Liver (tissue), 8 donors: ENCODE measurements at regions not wholly inside any gene's neighbourhood (a gene's known extent, or its start where the extent isn't known, plus 50 kb on each side); places are given as distances from the start of the nearest gene placed in this dataset.

Experiments
- DNase-seq: peaks from one replicate; pipeline ENCODE4 v3.0.0-alpha.2; 2017; ENCODE audit warnings: low spot score
- H3K27ac ChIP-seq, 2 donors: one replicate each; pipeline ENCODE4 v1.7.0; 2013; ENCODE audit warnings: inconsistent platforms in 2 of 2, low read length in 2 of 2, control low read depth in 1 of 2, low read depth in 1 of 2, mild to moderate bottlenecking in 1 of 2
- H3K27me3 ChIP-seq, 4 donors: one replicate each; pipeline versions ENCODE4 v1.6.1 to v1.7.0; 2013; ENCODE audit warnings: low read length in 3 of 4, inconsistent platforms in 1 of 4, mild to moderate bottlenecking in 1 of 4, moderate library complexity in 1 of 4; ENCODE audit not compliant: control insufficient read depth in 4 of 4, insufficient read depth in 4 of 4
- H3K36me3 ChIP-seq, 4 donors: one replicate each; pipeline versions ENCODE4 v1.6.1 to v1.7.0; 2013; ENCODE audit warnings: low read length in 3 of 4, mild to moderate bottlenecking in 3 of 4, low read depth in 1 of 4, moderate library complexity in 1 of 4; ENCODE audit not compliant: control insufficient read depth in 4 of 4, insufficient read depth in 3 of 4
- H3K4me1 ChIP-seq, 4 donors: one replicate each; pipeline versions ENCODE4 v1.6.1 to v1.7.0; 2013; ENCODE audit warnings: low read length in 3 of 4, mild to moderate bottlenecking in 3 of 4, moderate library complexity in 1 of 4; ENCODE audit not compliant: control insufficient read depth in 4 of 4, insufficient read depth in 4 of 4
- H3K4me3 ChIP-seq, 3 donors: one replicate each; pipeline versions ENCODE4 v1.6.1 to v1.7.0; 2013; ENCODE audit warnings: low read length in 3 of 3, control low read depth in 1 of 3, low read depth in 1 of 3, mild to moderate bottlenecking in 1 of 3
- H3K9ac ChIP-seq, 2 donors: one replicate each; pipeline ENCODE4 v1.7.0; 2013; ENCODE audit warnings: low read length in 2 of 2, mild to moderate bottlenecking in 2 of 2, moderate library complexity in 2 of 2, control low read depth in 1 of 2, low read depth in 1 of 2
- H3K9me3 ChIP-seq, 4 donors: one replicate each; pipeline versions ENCODE4 v1.6.1 to v1.7.0; 2013; ENCODE audit warnings: low read length in 3 of 4; ENCODE audit not compliant: control insufficient read depth in 4 of 4
- EGR1 ChIP-seq, 2 donors: IDR thresholded peaks; 2 replicates each; pipeline ENCODE4 v1.6.1; 2016 to 2018; ENCODE audit warnings: antibody characterized with exemption in 2 of 2, low read depth in 2 of 2
- FOXA1 ChIP-seq: IDR thresholded peaks from 2 replicates; pipeline ENCODE4 v1.6.1; 2016; ENCODE audit warnings: antibody characterized with exemption
- FOXA2 ChIP-seq: IDR thresholded peaks from 2 replicates; pipeline ENCODE4 v1.6.1; 2016; ENCODE audit warnings: antibody characterized with exemption
- GABPA ChIP-seq, 2 donors: IDR thresholded peaks in 1 of 2; conservative IDR thresholded peaks in 1 of 2; 2 replicates each; pipeline ENCODE4 v1.6.1; 2016; ENCODE audit warnings: antibody characterized with exemption in 2 of 2, mild to moderate bottlenecking in 1 of 2, moderate library complexity in 1 of 2
- HNF4A ChIP-seq, 2 donors: conservative IDR thresholded peaks; 2 replicates each; pipeline ENCODE4 v1.6.1; 2016; ENCODE audit warnings: antibody characterized with exemption in 2 of 2, mild to moderate bottlenecking in 2 of 2
- HNF4G ChIP-seq: IDR thresholded peaks from 2 replicates; pipeline ENCODE4 v1.6.1; 2016; ENCODE audit warnings: antibody characterized with exemption
- JUND ChIP-seq, 2 donors: IDR thresholded peaks; 2 replicates each; pipeline ENCODE4 v1.6.1; 2016; ENCODE audit warnings: antibody characterized with exemption in 2 of 2
- NR2F2 ChIP-seq: IDR thresholded peaks from 2 replicates; pipeline ENCODE4 v1.6.1; 2016; ENCODE audit warnings: antibody characterized with exemption
- RAD21 ChIP-seq, 2 donors: IDR thresholded peaks; 2 replicates each; pipeline ENCODE4 v1.6.1; 2016; ENCODE audit warnings: antibody characterized with exemption in 2 of 2, mild to moderate bottlenecking in 2 of 2
- SP1 ChIP-seq: IDR thresholded peaks from 2 replicates; pipeline ENCODE4 v1.6.1; 2018; ENCODE audit warnings: antibody characterized with exemption, mild to moderate bottlenecking
- TAF1 ChIP-seq: conservative IDR thresholded peaks from 2 replicates; pipeline ENCODE4 v1.6.1; 2016; ENCODE audit warnings: antibody characterized with exemption, mild to moderate bottlenecking
- YY1 ChIP-seq: IDR thresholded peaks from 2 replicates; pipeline ENCODE4 v1.6.1; 2016; ENCODE audit warnings: antibody characterized with exemption, mild to moderate bottlenecking
- WGBS: extraction: QIAGEN DNeasy Blood & Tissue Kit; methylation state at CpG from one replicate; pipeline ENCODE4 v1.1.7; 2013; 5-methylcytosine and 5-hydroxymethylcytosine counted together
- TF ChIP-seq, protein P1 (sequence below): IDR thresholded peaks from 2 replicates; pipeline ENCODE4 v1.6.1; 2016; ENCODE audit warnings: antibody characterized with exemption
- TF ChIP-seq, protein P2 (sequence below): IDR thresholded peaks from 2 replicates; pipeline ENCODE4 v1.6.1; 2016; ENCODE audit warnings: antibody characterized with exemption
- TF ChIP-seq, protein P3 (sequence below): IDR thresholded peaks from 2 replicates; pipeline ENCODE4 v1.6.1; 2016; ENCODE audit warnings: antibody characterized with exemption, mild to moderate bottlenecking
- TF ChIP-seq, protein P4 (sequence below): IDR thresholded peaks from 2 replicates; pipeline ENCODE4 v1.6.1; 2016; ENCODE audit warnings: antibody characterized with exemption
- TF ChIP-seq, protein P5 (sequence below): fragments of 150-350 bp; IDR thresholded peaks from 2 replicates; pipeline ENCODE4 v1.5.1; 2017; ENCODE audit warnings: improper control_type of control experiment, low read depth, low read length; ENCODE audit not compliant: missing input control
- donor health status: healthy.
- donor health status: healthy.
- donor health status: healthy.
- donor health status: healthy.
- donor health status: healthy.

DNA sequence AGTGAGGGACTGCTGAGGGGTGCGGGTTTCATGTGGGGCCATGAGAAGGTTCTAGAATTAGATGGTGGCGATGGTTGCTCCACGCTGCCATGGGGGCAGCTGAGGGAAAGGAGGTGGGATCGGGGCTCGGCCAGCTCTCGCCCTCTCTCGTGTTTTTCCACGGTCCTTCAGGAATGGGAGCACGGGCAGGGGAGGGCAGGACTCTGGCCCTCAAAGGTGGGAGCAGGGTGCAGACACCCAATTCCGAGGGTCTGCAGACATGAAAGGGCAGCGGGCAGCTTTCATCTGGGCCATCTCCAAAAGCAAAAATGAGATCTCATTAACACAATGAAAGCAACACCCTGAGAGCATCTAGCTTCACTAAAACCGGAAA, 53.4 kb upstream of the SALL3 start:
- Histone ChIP-seq H3K27me3 (peaks cover 0 to 4% (median 1%) of the 10 kb centered on the region in 4 donors), H3K4me3 (no peak overlapping the region), H3K36me3 (no peaks in the 10 kb centered on the region), H3K9ac (no peak overlapping the region), H3K9me3 (peaks cover 0 to 2% (median 1%) of the 10 kb centered on the region in 4 donors), H3K4me1 (no peaks in the 10 kb centered on the region), H3K27ac (no peak overlapping the region)
- WGBS: 88% methylated on average over 12 of the region's 12 CpGs
- no peak for TF ChIP-seq HNF4A (conservative IDR thresholded peaks at IDR 0.05)
- DNase-seq: no peak

DNA sequence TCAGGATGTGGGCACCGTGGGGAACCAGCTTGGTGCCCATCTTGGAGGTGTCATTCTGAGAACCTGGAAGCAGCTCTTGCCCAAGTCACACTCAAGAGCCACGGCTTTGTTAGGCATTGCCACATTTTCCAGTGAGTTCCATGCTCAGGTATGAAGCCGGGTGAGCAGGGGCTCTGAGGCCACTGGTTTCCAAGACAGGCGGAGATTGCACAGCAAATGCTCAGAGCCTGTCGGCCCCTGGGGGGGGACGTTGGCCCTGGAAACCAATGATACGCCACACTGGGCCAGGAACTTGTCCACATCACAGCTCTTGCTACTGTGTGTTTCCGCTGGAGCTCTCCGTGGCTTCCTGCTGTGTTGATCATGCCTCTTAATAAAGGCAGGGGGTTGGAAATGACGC, 52.5 kb upstream of the SALL3 start:
- Histone ChIP-seq H3K9ac (no peak overlapping the region), H3K4me1 (no peaks in the 10 kb centered on the region), H3K27me3 (peaks cover 0 to 4% (median 1%) of the 10 kb centered on the region in 4 donors), H3K9me3 (peaks cover 0 to 2% (median 1%) of the 10 kb centered on the region in 4 donors), H3K27ac (no peak overlapping the region), H3K36me3 (no peaks in the 10 kb centered on the region), H3K4me3 (no peak overlapping the region)
- TF ChIP-seq, protein P1, sequence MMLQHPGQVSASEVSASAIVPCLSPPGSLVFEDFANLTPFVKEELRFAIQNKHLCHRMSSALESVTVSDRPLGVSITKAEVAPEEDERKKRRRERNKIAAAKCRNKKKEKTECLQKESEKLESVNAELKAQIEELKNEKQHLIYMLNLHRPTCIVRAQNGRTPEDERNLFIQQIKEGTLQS: no peak
- TF ChIP-seq HNF4A (conservative IDR thresholded peaks at IDR 0.05): no peak
- TF ChIP-seq EGR1 (IDR thresholded peaks at IDR 0.05; ENCODE audit: low read depth in 2 of 2): no peak
- TF ChIP-seq HNF4G: no peak
- TF ChIP-seq YY1: no peak
- DNase-seq: no peak
- 65% methylated on average over 10 of the region's 10 CpGs for WGBS

DNA sequence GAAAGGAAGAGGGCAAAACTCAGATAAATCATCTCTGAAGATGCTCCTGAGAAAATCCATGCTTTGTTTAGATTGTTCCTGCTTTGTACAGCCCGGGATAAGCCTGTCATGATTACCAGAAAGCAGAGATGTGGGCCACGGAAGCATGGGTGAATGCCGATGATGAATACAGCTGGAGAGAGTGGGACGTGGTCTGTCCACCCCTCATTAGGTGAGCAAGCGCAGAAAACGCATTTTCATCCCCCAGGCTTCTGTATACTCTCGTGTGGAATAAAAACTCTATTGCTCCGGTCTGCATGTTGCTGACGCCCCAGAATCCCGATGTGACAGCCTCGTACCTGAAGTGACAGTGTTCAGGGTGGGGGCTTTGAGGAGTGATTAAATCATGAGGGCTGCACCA, 52.0 kb upstream of the SALL3 start:
- Histone ChIP-seq H3K9ac (no peak overlapping the region), H3K36me3 (no peaks in the 10 kb centered on the region), H3K27ac (no peak overlapping the region), H3K27me3 (peaks cover 0 to 4% (median 1%) of the 10 kb centered on the region in 4 donors), H3K4me3 (no peak overlapping the region), H3K9me3 (peaks cover 0 to 2% (median 1%) of the 10 kb centered on the region in 4 donors), H3K4me1 (no peaks in the 10 kb centered on the region)
- TF ChIP-seq JUND (IDR thresholded peaks at IDR 0.05) (no peak), FOXA2 (no peak), HNF4A (conservative IDR thresholded peaks at IDR 0.05) (no peak), RAD21 (IDR thresholded peaks at IDR 0.05) (no peak), FOXA1 (no peak), GABPA (IDR thresholded peaks at IDR 0.05 in 1 of 2, conservative IDR thresholded peaks at IDR 0.05 in 1 of 2) (no peak), TAF1 (no peak), YY1 (no peak), SP1 (no peak), NR2F2 (no peak)
- TF ChIP-seq, protein P2, sequence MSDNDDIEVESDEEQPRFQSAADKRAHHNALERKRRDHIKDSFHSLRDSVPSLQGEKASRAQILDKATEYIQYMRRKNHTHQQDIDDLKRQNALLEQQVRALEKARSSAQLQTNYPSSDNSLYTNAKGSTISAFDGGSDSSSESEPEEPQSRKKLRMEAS: no peak
- TF ChIP-seq, protein P3, sequence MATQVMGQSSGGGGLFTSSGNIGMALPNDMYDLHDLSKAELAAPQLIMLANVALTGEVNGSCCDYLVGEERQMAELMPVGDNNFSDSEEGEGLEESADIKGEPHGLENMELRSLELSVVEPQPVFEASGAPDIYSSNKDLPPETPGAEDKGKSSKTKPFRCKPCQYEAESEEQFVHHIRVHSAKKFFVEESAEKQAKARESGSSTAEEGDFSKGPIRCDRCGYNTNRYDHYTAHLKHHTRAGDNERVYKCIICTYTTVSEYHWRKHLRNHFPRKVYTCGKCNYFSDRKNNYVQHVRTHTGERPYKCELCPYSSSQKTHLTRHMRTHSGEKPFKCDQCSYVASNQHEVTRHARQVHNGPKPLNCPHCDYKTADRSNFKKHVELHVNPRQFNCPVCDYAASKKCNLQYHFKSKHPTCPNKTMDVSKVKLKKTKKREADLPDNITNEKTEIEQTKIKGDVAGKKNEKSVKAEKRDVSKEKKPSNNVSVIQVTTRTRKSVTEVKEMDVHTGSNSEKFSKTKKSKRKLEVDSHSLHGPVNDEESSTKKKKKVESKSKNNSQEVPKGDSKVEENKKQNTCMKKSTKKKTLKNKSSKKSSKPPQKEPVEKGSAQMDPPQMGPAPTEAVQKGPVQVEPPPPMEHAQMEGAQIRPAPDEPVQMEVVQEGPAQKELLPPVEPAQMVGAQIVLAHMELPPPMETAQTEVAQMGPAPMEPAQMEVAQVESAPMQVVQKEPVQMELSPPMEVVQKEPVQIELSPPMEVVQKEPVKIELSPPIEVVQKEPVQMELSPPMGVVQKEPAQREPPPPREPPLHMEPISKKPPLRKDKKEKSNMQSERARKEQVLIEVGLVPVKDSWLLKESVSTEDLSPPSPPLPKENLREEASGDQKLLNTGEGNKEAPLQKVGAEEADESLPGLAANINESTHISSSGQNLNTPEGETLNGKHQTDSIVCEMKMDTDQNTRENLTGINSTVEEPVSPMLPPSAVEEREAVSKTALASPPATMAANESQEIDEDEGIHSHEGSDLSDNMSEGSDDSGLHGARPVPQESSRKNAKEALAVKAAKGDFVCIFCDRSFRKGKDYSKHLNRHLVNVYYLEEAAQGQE: no peak
- TF ChIP-seq, protein P4, sequence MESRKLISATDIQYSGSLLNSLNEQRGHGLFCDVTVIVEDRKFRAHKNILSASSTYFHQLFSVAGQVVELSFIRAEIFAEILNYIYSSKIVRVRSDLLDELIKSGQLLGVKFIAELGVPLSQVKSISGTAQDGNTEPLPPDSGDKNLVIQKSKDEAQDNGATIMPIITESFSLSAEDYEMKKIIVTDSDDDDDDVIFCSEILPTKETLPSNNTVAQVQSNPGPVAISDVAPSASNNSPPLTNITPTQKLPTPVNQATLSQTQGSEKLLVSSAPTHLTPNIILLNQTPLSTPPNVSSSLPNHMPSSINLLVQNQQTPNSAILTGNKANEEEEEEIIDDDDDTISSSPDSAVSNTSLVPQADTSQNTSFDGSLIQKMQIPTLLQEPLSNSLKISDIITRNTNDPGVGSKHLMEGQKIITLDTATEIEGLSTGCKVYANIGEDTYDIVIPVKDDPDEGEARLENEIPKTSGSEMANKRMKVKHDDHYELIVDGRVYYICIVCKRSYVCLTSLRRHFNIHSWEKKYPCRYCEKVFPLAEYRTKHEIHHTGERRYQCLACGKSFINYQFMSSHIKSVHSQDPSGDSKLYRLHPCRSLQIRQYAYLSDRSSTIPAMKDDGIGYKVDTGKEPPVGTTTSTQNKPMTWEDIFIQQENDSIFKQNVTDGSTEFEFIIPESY: no peak
- TF ChIP-seq, protein P1: no peak
- TF ChIP-seq, protein P5, sequence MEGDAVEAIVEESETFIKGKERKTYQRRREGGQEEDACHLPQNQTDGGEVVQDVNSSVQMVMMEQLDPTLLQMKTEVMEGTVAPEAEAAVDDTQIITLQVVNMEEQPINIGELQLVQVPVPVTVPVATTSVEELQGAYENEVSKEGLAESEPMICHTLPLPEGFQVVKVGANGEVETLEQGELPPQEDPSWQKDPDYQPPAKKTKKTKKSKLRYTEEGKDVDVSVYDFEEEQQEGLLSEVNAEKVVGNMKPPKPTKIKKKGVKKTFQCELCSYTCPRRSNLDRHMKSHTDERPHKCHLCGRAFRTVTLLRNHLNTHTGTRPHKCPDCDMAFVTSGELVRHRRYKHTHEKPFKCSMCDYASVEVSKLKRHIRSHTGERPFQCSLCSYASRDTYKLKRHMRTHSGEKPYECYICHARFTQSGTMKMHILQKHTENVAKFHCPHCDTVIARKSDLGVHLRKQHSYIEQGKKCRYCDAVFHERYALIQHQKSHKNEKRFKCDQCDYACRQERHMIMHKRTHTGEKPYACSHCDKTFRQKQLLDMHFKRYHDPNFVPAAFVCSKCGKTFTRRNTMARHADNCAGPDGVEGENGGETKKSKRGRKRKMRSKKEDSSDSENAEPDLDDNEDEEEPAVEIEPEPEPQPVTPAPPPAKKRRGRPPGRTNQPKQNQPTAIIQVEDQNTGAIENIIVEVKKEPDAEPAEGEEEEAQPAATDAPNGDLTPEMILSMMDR: no peak
- no peak for DNase-seq
- 82% methylated on average over 11 of the region's 11 CpGs for WGBS
